ENCODE measurements at regions not wholly inside any gene's neighbourhood (a gene's known extent, or its start where the extent isn't known, plus 50 kb on each side); places are given as distances from the start of the nearest gene placed in this dataset.

GRCh38 chr6:11288065-11288464, 55.6 kb upstream of the NEDD9 start:
- no peak for TF ChIP-seq CTCF (IDR thresholded peaks at IDR 0.05)
- TF ChIP-seq POLR2A (IDR thresholded peaks at IDR 0.05), result no peak
- no peak for TF ChIP-seq POLR2AphosphoS5 (IDR thresholded peaks at IDR 0.05)
